ENCODE measurements at regions not wholly inside any gene's neighbourhood (a gene's known extent, or its start where the extent isn't known, plus 50 kb on each side); places are given as distances from the start of the nearest gene placed in this dataset.

- no peak for TF ChIP-seq CTCF (optimal IDR thresholded peaks at IDR 0.05 in 1 of 3, IDR thresholded peaks at IDR 0.05 in 1 of 3, conservative IDR thresholded peaks at IDR 0.05 in 1 of 3; ENCODE audit: extremely low read depth in 1 of 3, insufficient read depth in 2 of 3, low read length in 3 of 3)
- TF ChIP-seq EZH2 (IDR thresholded peaks at IDR 0.05; ENCODE audit: low read length) = no peak
These were observed 216.3 kb upstream of the ZNF507 start for GRCh38 chr19:32129141-32129540.

Measured in keratinocyte (primary cell).